Esophagus squamous epithelium (tissue), 4 donors: ENCODE measurements at regions not wholly inside any gene's neighbourhood (a gene's known extent, or its start where the extent isn't known, plus 50 kb on each side); places are given as distances from the start of the nearest gene placed in this dataset.

Source experiments
- CTCF ChIP-seq, 6 experiments: fragments of 450-650 bp in 4 of 6; fragments of 200-600 bp in 2 of 6; sonication (generic) in 2 of 6; IDR thresholded peaks; one replicate each; pipeline ENCODE4 v1.5.1; 2016 to 2019; ENCODE audit warnings: antibody characterized with exemption in 6 of 6, mild to moderate bottlenecking in 4 of 6, moderate library complexity in 4 of 6
- POLR2A ChIP-seq, 4 donors: fragments of 450-650 bp; IDR thresholded peaks; one replicate each; pipeline ENCODE4 v1.6.1; 2017; ENCODE audit warnings: antibody characterized with exemption in 4 of 4, mild to moderate bottlenecking in 4 of 4, moderate library complexity in 3 of 4

DNA sequence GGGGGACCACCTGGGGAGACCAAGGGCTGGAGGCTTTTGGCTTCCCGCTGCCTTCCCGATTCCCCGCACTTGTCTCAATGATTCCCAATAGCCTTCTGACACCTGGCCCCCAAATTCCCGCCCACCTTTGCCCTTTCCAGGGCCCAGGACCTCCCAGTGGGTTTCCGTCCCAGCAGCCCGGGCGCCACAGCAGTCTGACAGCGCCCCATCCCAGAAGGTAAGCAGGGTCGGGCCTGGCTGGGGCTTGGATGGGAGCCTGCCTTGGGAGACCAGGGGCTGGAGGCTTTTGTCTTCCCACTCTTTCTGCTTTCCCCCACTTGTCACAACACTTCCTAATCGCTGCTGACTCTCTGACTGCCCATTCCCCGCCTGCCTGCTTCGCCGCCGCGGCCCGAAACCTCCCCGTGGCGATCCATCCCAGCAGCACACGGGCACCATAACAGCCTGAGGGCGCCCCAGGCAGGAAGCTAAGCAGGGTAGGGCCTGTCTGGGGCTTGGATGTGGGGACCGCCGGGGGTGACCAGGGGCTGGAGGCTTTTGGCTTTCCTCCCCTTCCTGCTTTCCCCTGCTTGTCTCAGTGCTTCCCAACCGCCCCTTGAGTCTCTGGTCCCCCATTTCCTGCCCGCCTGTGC is 2289.3 kb downstream of the TP53TG3F start:
- TF ChIP-seq CTCF (IDR thresholded peaks at IDR 0.05): no peak
- no peak for TF ChIP-seq POLR2A (IDR thresholded peaks at IDR 0.05)
